Ovary (tissue), 7 donors: ENCODE measurements at regions not wholly inside any gene's neighbourhood (a gene's known extent, or its start where the extent isn't known, plus 50 kb on each side); places are given as distances from the start of the nearest gene placed in this dataset.

Source experiments
- DNase-seq, 5 donors: peaks; one replicate each; pipeline ENCODE4 v3.0.0-alpha.2; 2019 to 2020
- H3K27ac ChIP-seq, 2 donors: fragments of 200-600 bp; one replicate each; pipeline versions ENCODE4 v1.5.1 to v1.8.0; 2019 to 2022
- H3K27me3 ChIP-seq: fragments of 200-600 bp; one replicate; pipeline ENCODE4 v1.8.0; 2022
- H3K36me3 ChIP-seq: fragments of 200-600 bp; sonication (generic); one replicate; pipeline ENCODE4 v1.5.1; 2019
- H3K4me1 ChIP-seq: one replicate; pipeline ENCODE4 v1.8.1; 2013; ENCODE audit warnings: mild to moderate bottlenecking, moderate library complexity; ENCODE audit not compliant: insufficient read depth
- H3K4me3 ChIP-seq: fragments of 200-600 bp; sonication (generic); one replicate; pipeline ENCODE4 v1.5.1; 2017
- H3K9me3 ChIP-seq, 2 donors: fragments of 200-600 bp in 1 of 2; sonication (generic) in 1 of 2; one replicate each; pipeline versions ENCODE4 v1.5.1 to v1.8.1; 2013 to 2019; ENCODE audit warnings: mild to moderate bottlenecking in 1 of 2, moderate library complexity in 1 of 2
- EP300 ChIP-seq: sonication (generic); formaldehyde crosslinking; IDR thresholded peaks from one replicate; pipeline ENCODE4 v1.6.1; 2017; ENCODE audit warnings: antibody characterized with exemption
- POLR2A ChIP-seq: fragments of 450-650 bp; IDR thresholded peaks from one replicate; pipeline ENCODE4 v1.6.1; 2017; ENCODE audit warnings: antibody characterized with exemption, mild to moderate bottlenecking, moderate library complexity
- WGBS, 3 donors: extraction: QIAGEN DNeasy Blood & Tissue Kit in 1 of 3; methylation state at CpG; one replicate each; pipeline versions ENCODE4 v1.1.5 to v1.1.7; 2013 to 2017; 5-methylcytosine and 5-hydroxymethylcytosine counted together
- intact Hi-C, 4 donors: fragments of 100-400 bp; cut with DNase I; formaldehyde crosslinking; loops; one replicate each; pipeline versions ENCODE4 v1.11.0 to v1.15.1; 2022 to 2023
- TF ChIP-seq, protein P1 (sequence below), 3 donors: fragments of 450-650 bp in 2 of 3; fragments of 200-600 bp in 1 of 3; IDR thresholded peaks; one replicate each; pipeline versions ENCODE4 v1.5.1 to v1.8.0; 2016 to 2022; ENCODE audit warnings: antibody characterized with exemption in 3 of 3, mild to moderate bottlenecking in 1 of 3
- donor health status: DM: no; HTN: no; CAD: no; lungs with moderate emphysema.
- donor health status: DM: no; HTN: no; CAD: no.
- donor health status: Bipolar disorder and iron deficiency.
- donor health status: DM: no; HTN: no; CAD: no.
- donor health status: DM: yes; HTN: yes; CAD: no.

DNA sequence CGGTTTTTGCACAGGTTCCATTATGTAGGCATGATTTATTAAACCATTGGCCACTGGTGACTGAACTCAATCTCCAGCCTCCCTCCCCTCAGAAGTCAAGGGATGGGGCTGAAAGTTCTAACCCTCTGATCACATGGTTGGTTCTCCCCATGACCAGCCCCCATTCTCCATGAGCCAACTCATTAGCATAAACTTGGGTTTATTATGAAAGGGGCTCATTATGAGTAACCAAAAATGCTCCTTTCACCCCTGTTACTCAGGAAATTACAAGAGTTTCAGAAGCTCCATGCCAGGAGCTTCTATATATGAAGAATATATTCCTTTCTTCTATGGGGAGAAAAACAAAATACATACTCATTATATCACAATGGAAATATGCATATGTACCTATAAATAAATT lies 555.3 kb downstream of the HS3ST4 start:
- Histone ChIP-seq H3K4me1 (no peaks in the 10 kb centered on the region), H3K4me3 (no peak overlapping the region), H3K9me3 (no peaks in the 10 kb centered on the region), H3K36me3 (no peaks in the 10 kb centered on the region), H3K27me3 (no peaks in the 10 kb centered on the region), H3K27ac (no peak overlapping the region)
- intact Hi-C loops = no loop called here
- no peak for TF ChIP-seq POLR2A
- TF ChIP-seq, protein P1, sequence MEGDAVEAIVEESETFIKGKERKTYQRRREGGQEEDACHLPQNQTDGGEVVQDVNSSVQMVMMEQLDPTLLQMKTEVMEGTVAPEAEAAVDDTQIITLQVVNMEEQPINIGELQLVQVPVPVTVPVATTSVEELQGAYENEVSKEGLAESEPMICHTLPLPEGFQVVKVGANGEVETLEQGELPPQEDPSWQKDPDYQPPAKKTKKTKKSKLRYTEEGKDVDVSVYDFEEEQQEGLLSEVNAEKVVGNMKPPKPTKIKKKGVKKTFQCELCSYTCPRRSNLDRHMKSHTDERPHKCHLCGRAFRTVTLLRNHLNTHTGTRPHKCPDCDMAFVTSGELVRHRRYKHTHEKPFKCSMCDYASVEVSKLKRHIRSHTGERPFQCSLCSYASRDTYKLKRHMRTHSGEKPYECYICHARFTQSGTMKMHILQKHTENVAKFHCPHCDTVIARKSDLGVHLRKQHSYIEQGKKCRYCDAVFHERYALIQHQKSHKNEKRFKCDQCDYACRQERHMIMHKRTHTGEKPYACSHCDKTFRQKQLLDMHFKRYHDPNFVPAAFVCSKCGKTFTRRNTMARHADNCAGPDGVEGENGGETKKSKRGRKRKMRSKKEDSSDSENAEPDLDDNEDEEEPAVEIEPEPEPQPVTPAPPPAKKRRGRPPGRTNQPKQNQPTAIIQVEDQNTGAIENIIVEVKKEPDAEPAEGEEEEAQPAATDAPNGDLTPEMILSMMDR (IDR thresholded peaks at IDR 0.05) = no peak
- TF ChIP-seq EP300 = no peak
- 63 to 74% (median 73%) methylated on average over 1 of the region's 1 CpG for WGBS, 3 donors
- no peak for DNase-seq

DNA sequence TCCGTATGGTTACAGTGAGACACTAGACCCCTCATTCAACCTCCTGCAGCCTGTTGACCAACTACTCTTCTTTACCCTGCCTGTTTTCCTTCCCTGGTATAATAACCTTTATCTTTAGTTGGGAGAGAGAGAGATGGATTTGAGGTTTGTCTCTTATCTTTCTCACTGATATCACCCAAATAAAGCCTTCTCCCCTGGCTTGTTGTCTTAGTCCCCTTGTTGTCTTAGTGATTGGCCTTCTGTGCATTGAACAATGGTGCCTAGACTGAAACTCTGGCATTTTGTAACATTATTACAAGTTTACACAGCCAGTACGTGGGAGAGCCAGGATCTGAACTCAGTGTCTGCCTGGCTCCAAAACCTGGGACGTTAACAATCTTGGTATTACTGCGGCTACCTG lies 560.8 kb downstream of the HS3ST4 start:
- no peaks in the 10 kb centered on the region for H3K9me3 ChIP-seq
- no peaks in the 10 kb centered on the region for H3K4me1 ChIP-seq
- intact Hi-C loops = no loop called here
- 62 to 87% (median 65%) methylated on average over 4 of the region's 4 CpGs for WGBS, 3 donors
- TF ChIP-seq, protein P1 (IDR thresholded peaks at IDR 0.05) = no peak
- TF ChIP-seq POLR2A (no peak), EP300 (no peak)
- H3K27me3 ChIP-seq = no peaks in the 10 kb centered on the region
- no peak overlapping the region for H3K27ac ChIP-seq
- no peak for DNase-seq
- no peak overlapping the region for H3K4me3 ChIP-seq
- H3K36me3 ChIP-seq = no peaks in the 10 kb centered on the region

DNA sequence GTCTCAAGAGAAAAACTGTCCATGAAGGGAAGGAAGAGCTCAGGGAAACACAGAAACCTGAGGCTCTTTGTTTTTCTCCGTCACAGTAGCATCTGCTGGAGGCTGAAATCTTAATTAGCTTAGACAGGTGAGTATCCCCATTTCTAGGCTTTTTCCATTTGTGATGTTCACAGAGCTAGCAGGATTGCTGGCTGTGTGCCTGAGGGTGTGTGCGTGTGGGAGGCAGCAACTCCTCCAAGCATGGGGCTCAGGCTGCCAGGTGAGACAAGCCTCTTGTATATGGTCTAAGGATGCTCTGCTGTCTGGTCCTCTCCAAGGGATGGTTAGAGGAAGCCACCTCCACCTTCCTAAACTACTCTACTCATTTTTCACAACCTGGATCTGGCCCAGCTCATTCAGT lies 569.9 kb downstream of the HS3ST4 start:
- Histone ChIP-seq H3K36me3 (no peaks in the 10 kb centered on the region), H3K9me3 (no peaks in the 10 kb centered on the region), H3K4me1 (no peaks in the 10 kb centered on the region), H3K27me3 (no peaks in the 10 kb centered on the region), H3K4me3 (no peak overlapping the region), H3K27ac (no peak overlapping the region)
- TF ChIP-seq EP300 (no peak), POLR2A (no peak)
- TF ChIP-seq, protein P1 (IDR thresholded peaks at IDR 0.05) = no peak
- no peak for DNase-seq
- intact Hi-C loops = no loop called here
- 56 to 71% (median 64%) methylated on average over 2 of the region's 2 CpGs for WGBS, 3 donors

DNA sequence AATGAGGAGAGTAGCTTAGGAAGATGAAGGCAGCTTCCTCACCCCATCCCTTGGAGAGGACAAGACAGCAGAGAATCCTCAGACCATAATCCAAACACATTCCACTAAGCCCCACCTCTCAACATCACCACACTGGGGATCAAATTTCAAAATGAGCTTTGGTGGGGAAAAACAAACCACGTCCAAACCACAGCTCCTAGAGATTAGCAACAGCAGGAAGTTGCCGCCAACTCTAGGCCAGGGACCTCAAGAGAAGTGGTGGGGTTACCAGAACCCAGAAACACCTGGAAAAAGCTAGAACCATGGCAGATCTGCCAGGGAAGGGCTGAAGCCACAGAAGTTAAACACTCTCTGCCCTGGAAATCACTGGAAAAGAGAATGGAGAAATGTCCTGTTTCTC lies 571.6 kb downstream of the HS3ST4 start:
- intact Hi-C loops = no loop called here
- TF ChIP-seq, protein P1 (IDR thresholded peaks at IDR 0.05) = no peak
- no peak for TF ChIP-seq POLR2A
- TF ChIP-seq EP300 = no peak
- no peak for DNase-seq
- no peaks in the 10 kb centered on the region for H3K9me3 ChIP-seq
- no peaks in the 10 kb centered on the region for H3K27me3 ChIP-seq
- no peaks in the 10 kb centered on the region for H3K36me3 ChIP-seq
- no peaks in the 10 kb centered on the region for H3K4me1 ChIP-seq
- WGBS, 3 donors = 17 to 25% (median 18%) methylated on average over 2 of the region's 2 CpGs
- no peak overlapping the region for H3K4me3 ChIP-seq
- no peak overlapping the region for H3K27ac ChIP-seq

DNA sequence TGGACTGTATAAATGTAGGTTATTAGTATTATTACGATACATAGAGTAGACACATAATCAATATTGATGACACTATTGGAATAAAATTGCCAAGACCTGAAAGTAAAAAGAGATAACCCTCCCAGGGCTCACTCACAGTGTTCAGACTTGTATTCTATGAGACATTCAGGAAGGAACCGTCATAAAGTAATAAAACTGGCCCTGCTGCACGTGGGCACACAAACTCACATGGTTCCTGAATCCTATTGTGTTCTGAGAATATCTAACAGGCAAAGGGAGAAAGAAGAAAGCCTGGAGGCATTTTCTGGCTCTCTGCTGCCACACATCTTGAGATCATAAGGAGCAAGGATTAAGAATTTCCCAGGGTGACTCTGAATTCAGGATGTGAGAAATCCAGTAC lies 575.9 kb downstream of the HS3ST4 start:
- Histone ChIP-seq H3K4me3 (no peak overlapping the region), H3K4me1 (no peaks in the 10 kb centered on the region), H3K27ac (no peak overlapping the region), H3K36me3 (no peaks in the 10 kb centered on the region), H3K27me3 (no peaks in the 10 kb centered on the region), H3K9me3 (no peaks in the 10 kb centered on the region)
- DNase-seq = no peak
- TF ChIP-seq, protein P1 (IDR thresholded peaks at IDR 0.05) = no peak
- intact Hi-C loops = no loop called here
- WGBS, 3 donors = 48 to 50% (median 50%) methylated on average over 3 of the region's 3 CpGs
